ENCODE measurements at regions not wholly inside any gene's neighbourhood (a gene's known extent, or its start where the extent isn't known, plus 50 kb on each side); places are given as distances from the start of the nearest gene placed in this dataset.

DNA sequence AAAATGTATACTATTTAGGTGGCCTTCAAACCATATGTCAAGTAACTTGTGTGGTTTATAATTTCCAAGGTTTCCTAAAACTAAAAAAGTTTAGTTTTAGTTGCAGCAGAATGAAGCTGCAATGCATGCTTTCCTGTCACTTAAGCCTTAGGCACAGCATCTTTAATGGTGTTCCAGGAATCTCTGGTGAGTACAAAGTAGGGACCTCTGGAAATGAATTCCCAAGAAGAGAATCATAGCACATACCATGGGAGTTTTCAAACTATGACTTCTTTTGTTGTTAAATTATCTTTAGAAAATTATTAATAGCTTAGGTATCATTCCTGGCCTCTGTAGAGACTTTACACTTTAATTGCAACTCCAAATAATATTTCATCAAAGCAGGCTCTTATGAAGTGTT lies 1005.9 kb upstream of the PABPC4L start:
- DNase-seq, result no peak

DNA sequence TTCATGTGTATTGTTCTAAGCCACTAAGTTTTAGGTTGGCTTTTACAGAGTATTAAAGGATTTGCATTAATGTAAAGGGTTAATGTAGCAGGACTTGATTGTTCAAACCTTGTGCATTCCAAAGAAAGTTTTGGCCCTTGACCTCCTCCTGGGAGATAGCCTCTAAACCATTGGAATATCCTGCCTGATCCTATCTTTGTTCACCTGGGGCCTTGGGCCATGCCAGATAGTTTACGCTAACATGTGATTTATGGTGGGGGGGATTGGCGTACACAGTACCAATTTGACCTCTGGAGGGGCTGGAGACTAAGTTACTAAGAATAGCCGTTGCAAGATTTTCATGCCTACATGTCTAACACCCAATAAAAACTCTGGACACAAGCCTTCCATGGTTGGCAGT lies 1002.7 kb upstream of the PABPC4L start:
- DNase-seq, result no peak

DNA sequence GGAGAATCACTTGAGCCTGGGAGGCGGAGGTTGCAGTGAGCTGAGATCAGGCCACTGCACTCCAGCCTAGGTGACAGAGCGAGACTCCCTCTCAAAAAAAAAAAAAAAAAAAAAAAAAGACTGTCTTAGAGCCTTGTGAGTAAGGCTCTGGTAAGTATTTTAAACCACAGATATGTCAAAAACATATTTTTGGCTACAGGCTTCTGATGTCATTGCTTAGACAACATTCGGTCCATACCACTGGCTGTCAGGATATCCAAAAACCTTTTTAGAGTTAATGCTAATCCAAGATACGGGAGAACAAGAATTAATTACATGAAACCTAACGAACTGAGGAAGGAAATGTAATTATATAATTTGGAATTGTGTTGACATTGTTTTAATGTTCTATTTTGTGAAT lies 999.5 kb upstream of the PABPC4L start:
- DNase-seq, result no peak

DNA sequence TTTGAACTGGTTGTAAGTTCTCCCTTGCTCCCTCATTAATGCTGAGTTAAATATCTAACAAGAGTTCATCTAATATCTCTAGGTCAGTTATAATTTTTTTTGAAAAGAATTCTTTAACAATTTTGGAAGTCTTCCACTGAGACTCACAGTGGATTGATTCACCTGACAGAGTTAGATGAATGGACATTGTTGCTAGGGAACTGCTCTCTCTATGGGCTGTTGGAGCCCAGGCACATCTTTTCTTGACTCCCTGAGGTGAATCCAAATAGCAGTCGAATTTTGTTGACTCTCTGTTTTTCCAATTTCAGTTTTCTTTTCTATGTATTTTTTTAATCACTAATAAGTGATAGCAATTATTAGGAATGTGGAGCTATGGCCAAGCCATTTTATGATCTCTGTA lies 996.1 kb upstream of the PABPC4L start:
- DNase-seq, result no peak

DNA sequence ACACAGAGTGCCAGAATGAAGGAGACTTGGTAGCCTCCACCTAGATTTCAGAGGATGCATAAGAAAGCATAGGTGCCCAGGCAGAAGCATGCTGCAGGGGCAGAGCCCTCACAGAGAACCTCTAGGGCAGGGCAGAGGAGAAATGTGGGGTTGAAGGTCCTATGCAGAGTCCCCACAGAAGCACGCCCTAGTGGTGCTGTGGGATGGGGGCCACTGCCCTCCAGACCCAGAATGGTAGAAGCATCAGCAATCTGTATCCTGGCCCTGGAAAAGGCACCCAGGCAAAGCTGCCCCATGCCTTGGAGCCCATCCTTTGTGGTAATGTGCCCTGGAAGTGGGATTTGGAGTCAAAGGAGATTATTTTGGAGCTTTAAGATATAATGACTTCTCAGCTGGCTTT lies 992.9 kb upstream of the PABPC4L start:
- DNase-seq, result no peak

DNA sequence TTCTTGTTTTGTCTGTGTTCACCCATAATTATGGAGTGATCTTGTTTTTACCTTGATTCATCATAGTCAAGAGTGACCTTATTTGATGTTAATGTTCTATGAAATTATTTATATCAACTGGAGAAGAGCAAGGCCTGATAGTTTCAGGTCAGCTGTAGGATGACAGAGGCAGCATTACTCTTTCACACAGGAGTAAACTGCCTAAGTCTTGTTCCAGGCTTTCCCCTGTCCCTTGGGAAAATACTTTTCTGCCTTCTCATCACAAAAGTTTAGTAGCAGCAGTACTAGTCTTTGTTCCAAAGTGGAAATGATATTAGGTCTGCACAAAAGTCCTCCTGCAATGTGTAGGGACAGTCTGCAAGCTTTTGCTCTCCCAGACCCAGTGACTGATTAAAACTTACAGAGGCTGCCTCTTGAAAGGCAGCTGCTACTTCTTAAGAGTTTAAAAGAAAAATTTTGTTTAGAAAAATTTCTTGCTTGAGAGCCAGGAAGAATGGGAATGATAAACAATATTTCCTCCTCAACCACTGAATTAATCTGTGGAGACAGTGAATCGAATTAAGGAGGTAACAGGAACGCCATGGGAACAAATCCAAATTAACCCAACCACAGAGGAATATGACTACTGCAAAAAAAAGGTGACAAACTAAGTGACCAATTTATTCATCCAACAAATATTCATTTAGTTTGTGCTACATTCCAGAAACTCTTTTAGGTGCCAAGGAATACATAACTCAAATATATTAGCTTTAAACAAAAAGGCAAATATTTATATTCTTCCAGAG lies 991.4 kb upstream of the PABPC4L start:
- DNase-seq, result no peak

DNA sequence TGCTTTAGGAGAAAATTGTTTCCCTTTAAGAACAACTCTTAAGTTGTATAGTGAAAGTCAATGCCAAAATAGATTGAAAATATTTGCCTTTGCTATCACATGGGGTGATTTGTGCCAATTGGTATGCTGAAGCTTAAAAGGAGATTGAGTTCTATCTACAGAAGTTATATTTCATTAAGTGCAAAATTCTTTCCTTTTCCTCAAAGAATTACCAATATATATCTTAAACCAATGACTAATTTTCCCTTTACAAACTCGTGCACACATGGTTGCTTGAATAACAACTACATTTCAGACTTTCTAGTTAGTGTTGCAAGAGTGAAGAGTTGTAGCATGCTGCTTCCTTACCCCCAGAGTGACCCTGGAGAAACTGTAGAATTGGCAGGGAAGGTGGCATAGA lies 990.0 kb upstream of the PABPC4L start:
- DNase-seq, result no peak

DNA sequence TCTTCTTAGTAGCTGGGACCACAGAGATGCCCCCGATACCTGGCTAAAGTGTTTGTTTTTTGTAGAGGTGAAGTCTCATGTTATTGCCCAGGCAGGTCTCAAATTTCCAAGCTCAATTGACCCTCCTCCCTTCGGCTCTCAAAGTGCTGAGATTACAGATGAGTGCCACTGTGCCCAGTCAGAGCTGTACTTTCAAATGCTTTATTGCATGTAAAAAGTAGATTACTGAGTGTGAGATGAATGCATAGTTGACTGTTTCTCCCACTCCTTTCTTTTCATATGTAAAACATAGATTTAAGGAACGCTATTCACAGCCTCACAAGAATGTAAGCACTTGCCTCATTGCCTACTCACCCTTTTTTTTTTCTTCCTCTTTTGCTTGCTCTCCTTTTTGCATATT lies 984.4 kb upstream of the PABPC4L start:
- no peak for DNase-seq

DNA sequence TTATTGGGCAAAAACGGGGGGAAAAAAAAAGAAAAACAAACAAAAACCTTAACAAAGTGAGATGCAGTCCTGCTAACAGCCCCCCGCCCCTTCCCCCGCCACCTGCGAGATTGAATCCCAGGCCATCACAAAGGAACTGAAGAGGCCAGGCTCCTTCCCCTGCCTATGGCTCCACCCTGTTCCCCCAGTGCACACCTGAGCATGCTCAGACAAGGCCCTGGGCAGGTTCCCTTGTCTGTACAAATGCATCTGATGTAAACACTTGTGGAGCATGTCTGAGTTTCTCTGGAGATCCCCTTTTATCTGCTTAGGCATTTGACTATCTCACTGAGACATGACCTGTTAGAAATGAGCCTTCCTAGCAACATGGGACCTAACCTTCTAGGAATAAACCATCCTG lies 983.7 kb upstream of the PABPC4L start:
- DNase-seq, result no peak

DNA sequence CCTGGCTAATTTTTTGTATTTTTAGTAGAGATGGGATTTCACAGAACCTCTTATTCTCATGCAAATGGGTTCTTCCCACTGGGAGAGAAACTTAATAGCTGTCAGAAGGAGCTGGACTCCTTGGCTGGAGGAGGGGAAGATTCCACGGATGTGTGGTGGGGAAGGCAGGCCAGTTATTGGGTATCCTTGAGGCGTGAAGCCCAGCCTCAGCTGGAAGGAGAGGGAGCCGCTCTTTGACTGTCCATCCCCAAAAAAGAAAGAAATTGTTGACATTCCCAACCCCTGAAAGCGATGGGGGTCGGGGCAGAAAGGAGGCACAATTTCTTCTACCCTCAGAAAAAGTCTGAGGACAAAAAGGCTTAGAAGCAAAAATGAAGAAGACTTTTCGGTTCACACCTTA lies 983.1 kb upstream of the PABPC4L start:
- DNase-seq, result no peak

DNA sequence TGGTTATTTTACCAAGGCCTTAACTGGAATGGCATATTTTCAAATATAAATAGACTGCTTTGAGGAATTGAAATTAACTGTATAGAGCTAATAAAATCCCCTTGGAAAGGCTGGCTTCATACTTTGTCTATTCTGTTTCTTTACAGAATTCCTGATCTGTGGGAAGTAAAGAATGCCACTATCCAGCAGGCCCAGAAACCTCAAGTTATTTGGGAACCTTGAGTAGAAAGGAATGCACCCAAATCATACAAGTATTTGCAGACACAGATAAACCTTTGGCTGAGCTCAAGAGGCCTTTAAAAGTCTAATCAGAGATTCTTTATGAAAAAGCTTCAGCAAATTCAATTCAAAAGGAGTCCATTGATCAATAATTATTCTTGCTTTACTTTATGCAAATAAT lies 975.7 kb upstream of the PABPC4L start:
- no peak for DNase-seq

DNA sequence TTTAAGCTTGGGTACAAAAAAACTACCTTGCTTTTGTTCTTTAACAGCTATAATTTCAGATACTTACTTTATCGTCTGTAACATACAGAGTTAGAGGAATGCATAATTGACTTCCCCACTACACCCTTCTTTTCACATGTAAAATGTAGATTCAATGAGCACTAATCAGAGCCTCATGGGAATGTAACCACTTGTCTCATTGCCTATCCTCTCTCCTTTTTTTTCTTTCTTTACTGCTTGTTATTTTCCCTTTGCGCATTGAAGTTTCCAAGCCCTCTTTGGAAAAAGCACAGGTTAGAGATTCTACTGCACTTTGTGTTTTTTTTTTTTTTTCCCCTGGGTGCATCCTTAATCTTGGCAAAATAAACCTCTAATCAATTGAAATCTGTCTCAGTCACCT lies 965.1 kb upstream of the PABPC4L start:
- no peak for DNase-seq

DNA sequence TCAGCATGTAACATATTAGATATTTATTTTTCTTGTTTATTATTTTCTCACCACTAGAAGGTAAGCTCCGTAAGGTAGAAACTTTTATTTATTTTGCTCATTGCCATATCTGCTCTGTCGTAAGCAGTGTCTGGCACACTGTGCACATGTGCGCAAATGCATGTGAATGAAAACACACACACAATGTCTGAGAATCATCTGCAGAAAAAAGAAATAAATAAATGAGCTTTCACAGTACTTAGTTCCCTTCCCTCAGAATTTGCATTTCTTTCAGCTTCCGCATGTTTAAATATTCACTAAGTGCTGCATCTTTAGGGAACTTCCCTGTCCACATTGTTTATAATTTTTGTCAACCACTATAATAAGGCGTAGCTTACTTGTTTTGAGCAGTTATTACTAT lies 963.0 kb upstream of the PABPC4L start:
- DNase-seq, result no peak

DNA sequence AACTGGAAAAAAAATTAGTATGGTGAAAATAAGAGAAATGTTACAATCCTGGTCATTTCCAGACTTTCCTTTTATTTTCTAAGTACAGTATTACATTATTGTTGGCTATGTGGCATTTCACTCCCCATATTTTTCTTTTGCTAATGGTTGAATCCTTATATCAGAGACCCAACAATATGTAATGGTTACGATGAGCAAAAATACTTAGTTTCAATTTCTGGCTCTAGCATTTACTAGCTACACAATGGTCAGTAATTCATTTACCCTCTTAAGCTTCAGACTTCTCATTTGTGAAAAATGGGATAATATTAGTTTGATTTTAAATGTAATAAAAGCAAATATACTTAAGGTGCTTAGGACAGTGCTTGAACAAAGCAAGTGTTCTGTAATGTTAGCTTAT lies 942.9 kb upstream of the PABPC4L start:
- DNase-seq, result no peak

DNA sequence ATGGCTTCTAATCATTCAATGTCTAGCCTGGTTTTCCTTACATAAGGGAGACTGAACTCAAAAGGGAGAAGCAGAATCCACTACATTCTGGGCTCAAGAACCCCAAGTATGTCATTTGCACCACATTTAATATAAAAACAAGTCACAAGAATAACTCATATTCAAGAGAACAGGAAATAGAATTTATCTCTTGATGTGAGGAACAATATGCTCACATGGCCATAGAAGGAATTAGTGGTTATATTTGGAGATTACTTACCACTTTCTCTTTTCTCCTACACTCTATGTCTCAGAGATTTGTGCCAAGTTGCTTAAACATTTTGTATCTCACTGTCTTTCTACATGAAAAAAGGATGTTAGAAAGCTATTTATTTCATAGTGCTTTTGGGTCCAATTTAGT lies 922.6 kb upstream of the PABPC4L start:
- DNase-seq, result no peak

DNA sequence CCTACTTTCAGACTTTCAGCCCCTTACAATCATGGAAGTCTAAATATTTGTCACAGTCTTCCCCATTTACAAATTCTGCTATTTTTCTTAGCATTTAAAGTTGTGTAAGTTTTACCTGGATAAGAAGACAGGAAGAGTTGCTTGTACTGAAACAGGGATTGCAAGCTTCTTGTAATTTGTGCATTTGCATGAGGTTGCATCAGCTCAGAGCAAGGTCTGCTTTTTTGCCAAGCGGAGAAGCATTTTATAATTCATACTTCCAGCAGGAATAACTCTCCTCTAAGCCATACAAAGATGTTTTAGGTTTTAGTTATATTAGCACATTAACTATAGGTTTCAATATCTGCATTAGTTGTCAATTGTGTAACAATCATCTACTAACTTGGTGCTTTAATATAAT lies 922.0 kb upstream of the PABPC4L start:
- DNase-seq, result no peak

DNA sequence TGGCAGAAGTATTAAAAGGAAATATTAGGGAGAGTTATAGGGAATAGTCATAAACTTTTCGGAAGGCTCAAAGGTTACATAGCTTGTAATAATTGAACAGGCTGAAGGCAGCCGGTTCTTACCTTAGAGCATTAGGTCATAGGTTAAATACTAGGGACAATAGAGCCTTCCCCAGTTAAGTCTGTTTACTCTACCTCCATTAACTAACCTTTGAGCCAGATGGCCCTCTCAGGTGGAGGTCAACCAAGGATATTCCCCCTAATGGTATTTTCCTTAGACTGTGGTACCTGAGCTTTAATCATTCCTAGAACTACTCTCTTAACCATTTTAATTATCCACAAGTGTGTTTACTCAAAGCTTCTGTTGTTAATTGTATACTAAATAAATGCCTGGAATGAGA lies 920.9 kb upstream of the PABPC4L start:
- DNase-seq, result no peak

DNA sequence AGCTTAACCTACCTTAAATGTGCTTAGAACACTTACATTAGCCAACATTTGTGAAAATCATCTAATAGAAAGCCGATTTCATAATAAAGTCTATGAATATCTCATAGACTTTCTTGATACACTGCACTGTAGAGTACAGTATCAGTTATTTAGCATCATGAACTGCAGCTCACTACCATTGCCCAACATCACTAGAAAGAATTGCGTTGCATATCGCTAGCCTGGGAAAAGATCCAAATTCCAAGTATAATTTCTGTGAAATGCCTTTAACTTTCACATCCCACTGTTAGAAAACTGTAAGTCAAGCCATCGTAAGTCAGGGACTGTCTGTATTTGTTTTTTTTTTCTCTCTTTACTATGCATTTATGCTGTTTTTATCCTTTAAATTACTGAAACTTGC lies 918.6 kb upstream of the PABPC4L start:
- DNase-seq, result no peak

DNA sequence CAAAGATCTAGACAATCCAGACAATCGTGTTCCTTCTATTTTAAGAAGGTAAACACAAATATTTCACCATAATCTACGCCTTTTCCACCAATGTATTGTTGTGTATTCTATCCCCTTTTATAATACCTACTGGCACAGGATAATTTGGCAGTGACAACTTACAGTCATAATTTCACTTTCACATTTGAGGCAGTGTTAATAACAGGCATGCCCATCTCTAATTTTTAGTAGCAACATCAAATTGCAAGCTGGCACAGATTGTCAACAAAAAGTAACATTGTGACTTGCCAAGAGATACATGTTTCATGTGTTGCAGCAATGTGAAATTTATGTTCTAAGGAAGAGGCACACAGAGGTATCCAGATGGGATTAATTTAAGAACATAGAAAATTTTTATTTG lies 912.5 kb upstream of the PABPC4L start:
- no peak for DNase-seq

DNA sequence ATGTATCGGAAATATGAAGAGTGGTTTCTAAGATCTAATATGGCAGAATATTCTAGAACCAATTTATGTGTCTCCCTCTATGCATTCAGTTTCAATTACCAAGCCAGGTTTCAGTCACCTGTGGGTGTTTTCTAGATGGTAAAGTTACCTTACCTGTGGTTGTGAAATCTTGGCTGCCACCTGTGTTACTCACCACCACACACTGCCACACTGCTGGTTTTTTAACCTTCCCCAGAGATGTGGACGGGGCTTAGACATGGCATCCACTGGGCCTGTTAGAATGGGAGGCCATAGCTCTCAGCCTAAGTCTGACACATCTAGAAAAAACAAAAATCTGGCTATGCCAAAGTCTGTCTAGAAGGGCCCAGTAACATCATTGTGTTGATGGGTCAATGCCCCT lies 896.5 kb upstream of the PABPC4L start:
- DNase-seq, result no peak

DNA sequence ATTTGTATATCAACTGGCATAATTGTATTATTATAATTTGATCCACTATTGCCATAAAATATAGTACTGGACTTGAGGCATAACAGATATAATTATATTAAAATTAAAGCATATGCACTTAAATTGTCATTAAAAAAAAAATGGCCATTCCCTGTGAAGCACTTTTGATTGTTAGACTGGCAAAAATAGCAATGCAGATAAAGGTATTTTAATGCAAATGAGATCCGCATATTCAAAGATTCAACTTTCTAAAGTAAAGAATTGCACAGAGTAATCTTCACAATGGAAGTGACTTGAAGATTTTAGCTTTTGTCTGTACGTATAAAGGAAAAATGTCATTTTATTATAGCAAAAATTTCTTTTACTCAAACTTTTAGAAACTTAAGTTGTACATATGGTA lies 871.8 kb upstream of the PABPC4L start:
- no peak for DNase-seq

DNA sequence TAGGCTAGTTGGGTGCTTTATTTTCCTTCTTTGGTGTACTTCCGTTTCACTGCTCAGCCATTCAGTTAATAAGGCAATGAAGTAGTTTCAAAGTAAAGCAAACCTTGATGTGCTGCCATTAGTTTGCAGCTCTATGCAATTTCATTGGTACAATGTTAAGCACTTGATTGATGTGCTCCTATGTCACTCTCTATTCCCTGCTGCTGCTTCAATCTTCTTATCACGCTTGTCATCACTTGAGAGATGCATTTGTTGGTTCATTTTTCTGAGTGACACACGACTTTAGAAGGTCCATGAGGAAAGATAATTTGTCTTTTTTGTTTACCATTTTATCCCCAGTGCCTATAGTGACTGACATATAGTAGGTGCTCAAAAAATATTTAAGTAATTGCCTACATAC lies 871.0 kb upstream of the PABPC4L start:
- DNase-seq, result no peak

DNA sequence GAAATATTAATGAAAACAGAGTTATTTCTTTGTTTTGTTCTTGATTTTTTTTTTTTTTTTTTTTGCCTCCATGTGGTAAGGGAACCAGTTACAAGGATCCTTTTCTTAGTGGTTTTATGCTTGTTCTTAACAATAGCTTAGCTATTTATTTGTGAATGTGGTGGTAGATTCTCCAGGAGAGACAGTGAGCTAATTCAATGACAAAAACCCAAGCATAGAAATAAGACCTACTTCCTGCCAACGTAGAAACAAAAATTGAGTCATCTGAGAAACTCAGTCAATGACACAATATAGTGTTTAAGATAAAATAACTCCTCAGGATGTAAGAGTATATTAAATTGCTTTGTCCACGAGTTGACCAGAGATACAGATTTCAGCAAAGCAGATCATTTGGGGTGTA lies 863.8 kb upstream of the PABPC4L start:
- DNase-seq, result no peak

DNA sequence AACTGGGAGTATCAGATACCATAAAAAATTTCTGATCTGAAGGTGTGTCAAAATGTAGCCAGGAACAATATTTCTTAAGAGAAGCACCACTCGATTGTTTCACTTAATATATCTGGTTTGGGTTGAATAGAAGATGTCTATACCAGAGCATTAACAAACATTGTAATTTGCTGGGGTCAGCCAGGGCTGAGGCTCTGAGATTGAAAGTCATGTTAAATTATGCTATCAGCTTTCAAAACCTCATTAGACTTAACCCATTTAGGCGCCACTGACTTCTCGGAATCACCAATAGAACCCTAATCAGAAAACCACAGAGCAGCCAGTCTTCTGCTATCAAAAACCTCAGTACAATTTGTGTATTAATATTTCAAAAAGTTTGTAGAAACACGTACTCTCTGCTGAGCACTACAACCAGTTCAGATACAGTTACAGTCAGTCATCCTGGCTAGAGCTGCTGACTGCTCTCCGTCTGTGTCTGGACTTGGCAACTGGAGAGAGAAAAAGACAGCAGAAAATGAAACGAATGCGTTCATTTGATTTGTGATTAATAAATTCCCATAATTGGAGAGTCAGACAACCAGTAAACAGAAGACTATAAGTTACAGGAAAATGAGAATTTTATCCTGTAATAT lies 848.6 kb upstream of the PABPC4L start:
- DNase-seq, result no peak

DNA sequence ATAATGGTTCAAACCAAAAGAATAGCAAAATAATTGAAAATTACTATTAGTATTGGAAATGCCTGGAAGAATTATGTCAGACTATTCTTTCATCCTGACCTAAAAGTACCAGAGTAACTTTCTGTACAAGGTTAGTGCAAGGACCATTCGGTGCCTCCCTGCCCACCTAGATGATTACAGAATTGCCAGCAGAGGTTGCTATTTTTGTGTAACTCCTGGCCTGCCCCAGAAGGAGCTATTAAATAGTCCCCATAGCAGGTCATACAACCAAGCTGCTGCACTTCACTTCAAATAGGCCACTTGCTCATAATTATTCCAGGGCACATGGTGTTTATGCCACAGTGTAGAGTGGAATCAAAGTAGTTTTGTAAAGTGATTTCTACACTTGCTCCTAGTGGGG lies 831.1 kb upstream of the PABPC4L start:
- no peak for DNase-seq

Measured in suppressor macrophage treated with lipopolysaccharide for 1 hour (primary cell).